ENCODE measurements at regions not wholly inside any gene's neighbourhood (a gene's known extent, or its start where the extent isn't known, plus 50 kb on each side); places are given as distances from the start of the nearest gene placed in this dataset.

DNA sequence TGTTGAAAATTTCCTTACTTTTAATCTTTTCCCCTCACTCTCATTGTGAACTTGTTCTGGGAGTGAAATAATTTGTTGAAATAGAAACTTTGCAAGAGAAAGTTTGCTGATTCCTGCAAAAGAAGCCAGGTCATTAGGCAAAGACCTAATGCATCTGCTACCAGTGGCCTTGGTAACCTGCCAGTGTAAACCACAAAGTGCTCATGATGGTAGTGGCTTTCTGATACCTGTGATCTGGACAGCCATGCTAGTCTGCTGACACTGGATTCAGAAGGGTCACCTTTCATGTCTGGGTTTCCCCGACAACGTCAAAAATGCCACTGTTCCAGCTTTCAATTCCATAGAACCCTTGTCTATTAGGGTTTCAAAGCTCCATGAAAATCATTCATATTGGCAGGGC lies 123.7 kb upstream of the MCTP2 start:
- Histone ChIP-seq H2BK20ac (ENCODE audit: low read length) (no peak overlapping the region), H3K4me1 (replicated peaks in 1 of 4; ENCODE audit: control insufficient read depth in 3 of 4, insufficient read depth in 4 of 4, low read length in 3 of 4) (no peaks in the 10 kb centered on the region; a peak in 1 of 7 replicates), H3K23me2 (ENCODE audit: low read depth, low read length) (no peaks in the 10 kb centered on the region), H2BK12ac (ENCODE audit: low read depth, low read length) (no peak overlapping the region), H3K27ac (ENCODE audit: low read depth, low read length) (no peak overlapping the region), H3K79me1 (ENCODE audit: low read depth, low read length) (no peaks in the 10 kb centered on the region), H2BK120ac (replicated peaks; ENCODE audit: low read depth, low read length) (no peak overlapping the region), H3K9me3 (ENCODE audit: insufficient read depth in 2 of 2, low read depth in 1 of 2, low read length in 1 of 2) (0 out of 4 replicates have a peak, but pooled peaks cover 0 to 5% of the 10 kb centered on the region in 2 experiments), H3K4me2 (ENCODE audit: insufficient read depth in 1 of 2, low read depth in 2 of 2, low read length in 2 of 2) (no peak overlapping the region), H3K27me3 (replicated peaks in 1 of 4; ENCODE audit: control insufficient read depth in 3 of 4, extremely low read depth in 1 of 4, insufficient read depth in 3 of 4, low read length in 3 of 4) (no peaks in the 10 kb centered on the region), H3K23ac (ENCODE audit: insufficient read length) (no peak overlapping the region), H3K4ac (replicated peaks; ENCODE audit: insufficient read length, low read depth, low read length) (no peak overlapping the region), H4K8ac (ENCODE audit: extremely low read depth, insufficient read depth, low read length) (no peak overlapping the region), H3K14ac (ENCODE audit: insufficient read length) (no peak overlapping the region), H3K18ac (ENCODE audit: extremely low read depth, low read length) (no peak overlapping the region), H4K20me1 (replicated peaks in 1 of 2; ENCODE audit: control insufficient read depth in 1 of 2, insufficient read depth in 2 of 2, low read length in 2 of 2) (no peaks in the 10 kb centered on the region), H2BK5ac (ENCODE audit: low read depth, low read length) (no peak overlapping the region), H3K9ac (replicated peaks in 1 of 4; ENCODE audit: extremely low read depth in 1 of 4, low read depth in 3 of 4, low read length in 3 of 4) (no peak overlapping the region), H4K5ac (ENCODE audit: insufficient read length, low read depth, low read length) (no peak overlapping the region), H3K79me2 (ENCODE audit: control insufficient read depth in 1 of 2, insufficient read depth in 2 of 2, low read length in 2 of 2) (no peaks in the 10 kb centered on the region), H3K36me3 (ENCODE audit: control insufficient read depth in 2 of 4, insufficient read depth in 4 of 4, low read length in 3 of 4) (no peaks in the 10 kb centered on the region), H4K91ac (replicated peaks; ENCODE audit: insufficient read length, low read length) (no peak overlapping the region), H2AK5ac (ENCODE audit: low read depth, low read length) (no peak overlapping the region), H2AFZ (ENCODE audit: low read length) (no peak overlapping the region), H3K4me3 (ENCODE audit: extremely low read depth in 1 of 4, insufficient read depth in 2 of 4, low read depth in 3 of 4, low read length in 4 of 4) (no peak overlapping the region), H2BK15ac (ENCODE audit: low read length) (no peak overlapping the region), H3K56ac (replicated peaks; ENCODE audit: insufficient read length, low read depth, low read length) (no peak overlapping the region)
- ChIA-PET POLR2A (ENCODE audit: partially characterized antibody) (no interaction called here), CTCF (ENCODE audit: partially characterized antibody) (interaction anchor here (1.0 to 1.6 kb wide), 4 partner anchors 10 to 133 kb away, joined by 3 to 5 read pairs (median 3); no protein-coding TSS in a partner anchor)
- TF ChIP-seq GTF2F1 (IDR thresholded peaks at IDR 0.05; ENCODE audit: borderline replicate concordance, low read depth, low read length) (no peak), BACH1 (IDR thresholded peaks at IDR 0.05; ENCODE audit: low read length) (no peak), YY1 (IDR thresholded peaks at IDR 0.05; ENCODE audit: low read depth, low read length) (no peak)
- TF ChIP-seq, protein P1, sequence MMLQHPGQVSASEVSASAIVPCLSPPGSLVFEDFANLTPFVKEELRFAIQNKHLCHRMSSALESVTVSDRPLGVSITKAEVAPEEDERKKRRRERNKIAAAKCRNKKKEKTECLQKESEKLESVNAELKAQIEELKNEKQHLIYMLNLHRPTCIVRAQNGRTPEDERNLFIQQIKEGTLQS (IDR thresholded peaks at IDR 0.05; ENCODE audit: insufficient read depth, low read depth, low read length), result no peak
- WGBS, 2 experiments (ENCODE audit: extremely low coverage in 1 of 2, insufficient coverage in 1 of 2, insufficient read length in 1 of 2, insufficient replicate concordance in 2 of 2, low coverage in 1 of 2, low lambda C conversion rate in 2 of 2, missing lambda C conversion rate in 1 of 2), result 100% methylated on average over 2 of the region's 2 CpGs; no CpG with 5 or more reads in 1 of the 2 experiments
- FAIRE-seq (no peak), DNase-seq (ENCODE audit: low read depth in 1 of 2, low spot score in 2 of 2) (no peak)

Measured in H1 (cell line).